ENCODE measurements at regions not wholly inside any gene's neighbourhood (a gene's known extent, or its start where the extent isn't known, plus 50 kb on each side); places are given as distances from the start of the nearest gene placed in this dataset.

DNA sequence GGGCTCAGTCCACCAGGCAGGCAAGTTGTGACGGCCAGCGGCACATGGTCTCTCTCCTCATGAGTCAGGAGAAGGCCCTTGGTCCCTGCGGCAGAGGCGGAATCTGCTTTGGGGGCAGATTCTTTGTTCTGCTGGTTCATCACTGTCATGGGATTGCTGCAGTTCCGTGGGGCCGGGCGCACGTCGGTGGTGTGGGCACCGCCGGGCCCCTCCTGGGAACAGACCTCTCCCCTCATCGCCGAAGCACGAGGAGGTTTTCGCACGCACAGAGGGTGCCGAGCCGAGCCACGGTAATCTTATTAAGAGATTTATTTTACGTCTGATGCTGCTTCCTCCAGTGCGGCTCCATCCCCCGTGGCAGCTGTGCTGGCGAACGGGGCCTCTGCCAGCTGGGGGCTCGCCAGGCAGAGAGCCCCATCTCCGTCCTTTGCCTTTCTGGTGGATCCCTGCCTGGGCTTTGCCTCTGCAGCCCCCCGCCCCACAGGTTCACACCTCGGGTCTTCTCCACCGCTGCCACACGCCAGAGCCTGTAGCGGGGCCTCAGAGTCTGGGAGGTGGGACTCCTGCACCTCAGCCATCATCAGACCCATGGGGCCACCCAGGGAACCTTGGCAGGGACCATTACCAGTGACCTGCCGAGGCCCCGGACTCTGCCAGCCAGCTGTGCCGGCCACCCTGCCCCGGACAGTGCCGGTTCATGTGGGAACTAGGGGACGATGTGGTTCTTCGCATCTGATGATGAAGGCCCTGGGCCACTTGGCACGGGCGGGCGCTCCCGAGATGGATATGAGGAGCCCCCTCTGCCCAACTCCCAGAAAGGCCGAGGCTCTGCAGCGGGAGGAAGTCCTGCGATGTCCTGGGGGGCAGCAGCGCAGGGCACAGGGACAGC lies 86.7 kb upstream of the NKX1-1 start:
- no peak for TF ChIP-seq POLR2A (IDR thresholded peaks at IDR 0.05)
- TF ChIP-seq, protein P1, sequence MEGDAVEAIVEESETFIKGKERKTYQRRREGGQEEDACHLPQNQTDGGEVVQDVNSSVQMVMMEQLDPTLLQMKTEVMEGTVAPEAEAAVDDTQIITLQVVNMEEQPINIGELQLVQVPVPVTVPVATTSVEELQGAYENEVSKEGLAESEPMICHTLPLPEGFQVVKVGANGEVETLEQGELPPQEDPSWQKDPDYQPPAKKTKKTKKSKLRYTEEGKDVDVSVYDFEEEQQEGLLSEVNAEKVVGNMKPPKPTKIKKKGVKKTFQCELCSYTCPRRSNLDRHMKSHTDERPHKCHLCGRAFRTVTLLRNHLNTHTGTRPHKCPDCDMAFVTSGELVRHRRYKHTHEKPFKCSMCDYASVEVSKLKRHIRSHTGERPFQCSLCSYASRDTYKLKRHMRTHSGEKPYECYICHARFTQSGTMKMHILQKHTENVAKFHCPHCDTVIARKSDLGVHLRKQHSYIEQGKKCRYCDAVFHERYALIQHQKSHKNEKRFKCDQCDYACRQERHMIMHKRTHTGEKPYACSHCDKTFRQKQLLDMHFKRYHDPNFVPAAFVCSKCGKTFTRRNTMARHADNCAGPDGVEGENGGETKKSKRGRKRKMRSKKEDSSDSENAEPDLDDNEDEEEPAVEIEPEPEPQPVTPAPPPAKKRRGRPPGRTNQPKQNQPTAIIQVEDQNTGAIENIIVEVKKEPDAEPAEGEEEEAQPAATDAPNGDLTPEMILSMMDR (IDR thresholded peaks at IDR 0.05): no peak

All from Peyer's patch (tissue), 4 donors.